Neural progenitor cell (in vitro differentiated cells): ENCODE measurements at regions not wholly inside any gene's neighbourhood (a gene's known extent, or its start where the extent isn't known, plus 50 kb on each side); places are given as distances from the start of the nearest gene placed in this dataset.

Experiments
- DNase-seq: peaks from one replicate; pipeline ENCODE4 v3.0.0-alpha.2; 2016; ENCODE audit warnings: low spot score
- H2AFZ ChIP-seq: fragments of 200-600 bp; sonication (generic); replicated peaks from 2 replicates; pipeline ENCODE4 v1.6.1; 2016; ENCODE audit warnings: antibody characterized with exemption
- H3F3A ChIP-seq: fragments of 200-600 bp; sonication (generic); 2 replicates; pipeline ENCODE4 v1.6.1; 2016; ENCODE audit warnings: antibody characterized with exemption, low read depth
- H3K27ac ChIP-seq: fragments of 200-600 bp; sonication (generic); 2 replicates; pipeline ENCODE4 v1.5.1; 2016; ENCODE audit warnings: mild to moderate bottlenecking
- H3K27me3 ChIP-seq: fragments of 200-600 bp; sonication (generic); 2 replicates; pipeline ENCODE4 v1.6.1; 2016; ENCODE audit warnings: mild to moderate bottlenecking, moderate library complexity
- H3K36me3 ChIP-seq: fragments of 200-600 bp; sonication (generic); 2 replicates; pipeline ENCODE4 v1.5.1; 2016
- H3K4me1 ChIP-seq: fragments of 200-600 bp; sonication (generic); 2 replicates; pipeline ENCODE4 v1.6.1; 2016; ENCODE audit warnings: mixed run types
- H3K4me2 ChIP-seq: fragments of 200-600 bp; sonication (generic); 2 replicates; pipeline ENCODE4 v1.6.1; 2016
- H3K4me3 ChIP-seq: fragments of 200-600 bp; sonication (generic); 2 replicates; pipeline ENCODE4 v1.5.1; 2016
- H3K79me2 ChIP-seq: fragments of 200-600 bp; sonication (generic); 2 replicates; pipeline ENCODE4 v1.6.1; 2016; ENCODE audit warnings: low read depth
- H3K9ac ChIP-seq: fragments of 200-600 bp; sonication (generic); 2 replicates; pipeline ENCODE4 v1.6.1; 2016
- H3K9me3 ChIP-seq: fragments of 200-600 bp; sonication (generic); 2 replicates; pipeline ENCODE4 v1.5.1; 2016; ENCODE audit warnings: low read depth
- H4K20me1 ChIP-seq: fragments of 200-600 bp; sonication (generic); 2 replicates; pipeline ENCODE4 v1.6.1; 2016; ENCODE audit warnings: low read depth
- H3K27ac Mint-ChIP-seq: 3 replicates; pipeline ENCODE4 v1.8.0; 2021; ENCODE audit warnings: mixed read lengths
- H3K27me3 Mint-ChIP-seq: 2 replicates; pipeline ENCODE4 v1.8.0; 2022; ENCODE audit warnings: low read depth, mild to moderate bottlenecking, inconsistent platforms, moderate library complexity, mixed read lengths; ENCODE audit not compliant: insufficient read depth
- H3K36me3 Mint-ChIP-seq: 3 replicates; pipeline ENCODE4 v1.8.0; 2021; ENCODE audit warnings: mixed read lengths
- H3K4me1 Mint-ChIP-seq: 3 replicates; pipeline ENCODE4 v1.8.0; 2021; ENCODE audit warnings: mixed read lengths
- H3K4me3 Mint-ChIP-seq: 3 replicates; pipeline ENCODE4 v1.8.0; 2021; ENCODE audit warnings: mild to moderate bottlenecking, moderate library complexity, mixed read lengths
- H3K9me3 Mint-ChIP-seq: 3 replicates; pipeline ENCODE4 v1.8.0; 2020; ENCODE audit warnings: mixed read lengths
- EZH2 ChIP-seq: fragments of 200-600 bp; sonication (generic); IDR thresholded peaks from 2 replicates; pipeline ENCODE4 v1.6.1; 2017; ENCODE audit warnings: antibody characterized with exemption, mild to moderate bottlenecking, moderate library complexity
- EZH2phosphoT487 ChIP-seq: fragments of 200-600 bp; sonication (generic); IDR thresholded peaks from 2 replicates; pipeline ENCODE4 v1.6.1; 2017; ENCODE audit warnings: antibody characterized with exemption
- TF ChIP-seq, protein P1 (sequence below): fragments of 200-600 bp; sonication (generic); IDR thresholded peaks from 2 replicates; pipeline ENCODE4 v1.5.1; 2017; ENCODE audit warnings: antibody characterized with exemption, mild to moderate bottlenecking

DNA sequence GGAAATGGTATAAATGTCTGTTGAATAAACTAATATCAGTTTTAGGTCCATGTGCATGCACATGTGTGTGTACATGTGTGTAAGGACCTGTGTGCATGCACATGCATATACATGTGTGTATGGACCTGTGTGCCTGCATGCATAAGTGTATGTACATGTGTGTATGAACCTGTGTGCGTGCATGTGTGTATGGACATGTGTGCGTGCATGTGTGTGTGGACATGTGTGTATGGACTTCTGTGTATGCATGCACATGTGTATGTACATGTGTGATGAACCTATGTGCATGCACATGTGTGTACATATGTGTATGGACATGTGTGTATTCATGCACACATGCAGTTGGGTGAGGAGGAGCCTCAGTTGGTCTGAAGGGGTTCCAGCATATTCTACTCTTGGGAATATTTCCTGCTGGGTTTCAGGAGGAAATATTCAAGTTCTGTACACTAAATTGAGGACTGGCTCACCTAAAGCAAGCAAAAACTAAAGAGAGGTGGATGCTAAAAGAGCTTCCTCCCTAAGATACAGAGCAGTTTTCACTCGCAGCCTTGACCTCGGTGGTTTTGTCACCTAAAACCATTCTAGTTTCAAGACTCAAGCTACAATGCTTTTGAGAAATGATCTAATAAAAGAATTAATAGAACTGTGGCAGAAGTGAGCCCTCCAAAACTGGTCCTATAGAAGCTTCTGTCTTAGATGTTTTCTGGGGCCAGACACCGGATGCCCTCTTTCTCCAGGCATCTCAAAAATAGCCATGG, 742.8 kb downstream of the MAFB start:
- H3K27ac ChIP-seq: no peak overlapping the region
- no peaks in the 10 kb centered on the region for H3K27me3 ChIP-seq
- no peaks in the 10 kb centered on the region for H3K36me3 ChIP-seq
- no peak overlapping the region for H3K27ac Mint-ChIP-seq
- no peaks in the 10 kb centered on the region for H3K79me2 ChIP-seq
- H3K9me3 ChIP-seq: no peaks in the 10 kb centered on the region
- no peaks in the 10 kb centered on the region for H3K27me3 Mint-ChIP-seq
- peaks cover 23% of the 10 kb centered on the region for H3K4me1 ChIP-seq
- H3K4me1 Mint-ChIP-seq: peaks cover 7% of the 10 kb centered on the region
- no peak for DNase-seq
- no peak overlapping the region for H3K4me3 Mint-ChIP-seq
- no peaks in the 10 kb centered on the region for H3K9me3 Mint-ChIP-seq
- H3K9ac ChIP-seq: no peak overlapping the region
- H3F3A ChIP-seq: peaks cover 12% of the 10 kb centered on the region
- H4K20me1 ChIP-seq: no peaks in the 10 kb centered on the region
- H3K36me3 Mint-ChIP-seq: no peaks in the 10 kb centered on the region
- H3K4me2 ChIP-seq: no peak overlapping the region
- H2AFZ ChIP-seq: no peak overlapping the region
- no peak overlapping the region for H3K4me3 ChIP-seq
- TF ChIP-seq EZH2 (no peak), EZH2phosphoT487 (no peak)
- TF ChIP-seq, protein P1, sequence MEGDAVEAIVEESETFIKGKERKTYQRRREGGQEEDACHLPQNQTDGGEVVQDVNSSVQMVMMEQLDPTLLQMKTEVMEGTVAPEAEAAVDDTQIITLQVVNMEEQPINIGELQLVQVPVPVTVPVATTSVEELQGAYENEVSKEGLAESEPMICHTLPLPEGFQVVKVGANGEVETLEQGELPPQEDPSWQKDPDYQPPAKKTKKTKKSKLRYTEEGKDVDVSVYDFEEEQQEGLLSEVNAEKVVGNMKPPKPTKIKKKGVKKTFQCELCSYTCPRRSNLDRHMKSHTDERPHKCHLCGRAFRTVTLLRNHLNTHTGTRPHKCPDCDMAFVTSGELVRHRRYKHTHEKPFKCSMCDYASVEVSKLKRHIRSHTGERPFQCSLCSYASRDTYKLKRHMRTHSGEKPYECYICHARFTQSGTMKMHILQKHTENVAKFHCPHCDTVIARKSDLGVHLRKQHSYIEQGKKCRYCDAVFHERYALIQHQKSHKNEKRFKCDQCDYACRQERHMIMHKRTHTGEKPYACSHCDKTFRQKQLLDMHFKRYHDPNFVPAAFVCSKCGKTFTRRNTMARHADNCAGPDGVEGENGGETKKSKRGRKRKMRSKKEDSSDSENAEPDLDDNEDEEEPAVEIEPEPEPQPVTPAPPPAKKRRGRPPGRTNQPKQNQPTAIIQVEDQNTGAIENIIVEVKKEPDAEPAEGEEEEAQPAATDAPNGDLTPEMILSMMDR: no peak

DNA sequence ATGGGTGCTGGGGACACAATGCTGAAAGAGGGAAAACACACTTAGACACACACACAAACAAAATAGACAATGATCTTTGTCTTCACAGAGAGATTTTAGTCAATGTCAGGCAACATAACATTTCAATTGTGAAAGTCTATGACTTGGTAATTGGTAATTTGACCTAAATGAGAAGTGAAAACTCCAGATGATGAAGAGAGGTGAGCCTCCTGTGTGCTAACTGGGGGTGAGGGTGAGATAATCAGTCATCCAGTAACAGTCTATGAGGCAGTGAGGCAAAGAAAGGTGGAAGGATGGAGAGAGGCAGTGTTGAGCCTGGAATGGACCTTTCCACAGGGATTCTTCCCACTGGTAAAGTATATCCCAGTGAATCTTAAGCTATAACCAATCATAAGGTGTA, 744.2 kb downstream of the MAFB start:
- no peak overlapping the region for H2AFZ ChIP-seq
- Mint-ChIP-seq H3K4me1 (peaks cover 7% of the 10 kb centered on the region), H3K27ac (no peak overlapping the region), H3K27me3 (no peaks in the 10 kb centered on the region), H3K9me3 (no peaks in the 10 kb centered on the region), H3K36me3 (no peaks in the 10 kb centered on the region), H3K4me3 (no peak overlapping the region)
- no peaks in the 10 kb centered on the region for H3K36me3 ChIP-seq
- H3K9me3 ChIP-seq: no peaks in the 10 kb centered on the region
- H3K4me2 ChIP-seq: no peak overlapping the region
- no peak for DNase-seq
- H3K4me1 ChIP-seq: peaks cover 23% of the 10 kb centered on the region
- TF ChIP-seq, protein P1: no peak
- TF ChIP-seq EZH2 (no peak), EZH2phosphoT487 (no peak)
- H3K27me3 ChIP-seq: no peaks in the 10 kb centered on the region
- H3K27ac ChIP-seq: no peak overlapping the region
- no peak overlapping the region for H3K9ac ChIP-seq
- no peak overlapping the region for H3K4me3 ChIP-seq
- H4K20me1 ChIP-seq: no peaks in the 10 kb centered on the region
- H3K79me2 ChIP-seq: no peaks in the 10 kb centered on the region
- H3F3A ChIP-seq: peaks cover 12% of the 10 kb centered on the region

DNA sequence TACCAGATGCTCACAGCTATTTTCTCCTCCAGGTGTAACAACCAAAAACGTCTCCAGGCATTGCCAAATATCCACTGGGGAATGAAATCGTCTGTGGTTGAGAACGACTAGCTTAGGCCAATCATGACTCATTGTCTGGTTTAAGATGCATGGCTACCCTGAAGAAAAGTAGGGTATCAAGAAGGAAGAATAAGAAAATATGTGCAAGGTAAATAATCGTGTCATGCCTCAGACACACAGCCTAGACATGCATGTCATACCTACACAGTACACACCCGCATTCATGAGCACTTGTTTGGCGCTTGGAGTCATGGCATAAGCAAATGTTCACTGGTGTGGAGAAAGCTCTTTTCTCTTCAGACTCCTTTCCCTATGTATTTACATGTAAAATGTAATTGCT, 745.7 kb downstream of the MAFB start:
- Mint-ChIP-seq H3K4me1 (peaks cover 5% of the 10 kb centered on the region), H3K36me3 (no peaks in the 10 kb centered on the region), H3K4me3 (no peak overlapping the region), H3K27ac (no peak overlapping the region), H3K27me3 (no peaks in the 10 kb centered on the region), H3K9me3 (no peaks in the 10 kb centered on the region)
- H3K4me1 ChIP-seq: peaks cover 12% of the 10 kb centered on the region
- no peak for DNase-seq
- no peaks in the 10 kb centered on the region for H3K9me3 ChIP-seq
- no peaks in the 10 kb centered on the region for H3K79me2 ChIP-seq
- no peaks in the 10 kb centered on the region for H3K27me3 ChIP-seq
- no peak overlapping the region for H3K4me2 ChIP-seq
- TF ChIP-seq EZH2: no peak
- no peak for TF ChIP-seq EZH2phosphoT487
- H3K27ac ChIP-seq: no peak overlapping the region
- H3F3A ChIP-seq: peaks cover 6% of the 10 kb centered on the region
- H4K20me1 ChIP-seq: no peaks in the 10 kb centered on the region
- no peak overlapping the region for H3K9ac ChIP-seq
- no peak overlapping the region for H3K4me3 ChIP-seq
- no peaks in the 10 kb centered on the region for H3K36me3 ChIP-seq
- H2AFZ ChIP-seq: no peak overlapping the region

DNA sequence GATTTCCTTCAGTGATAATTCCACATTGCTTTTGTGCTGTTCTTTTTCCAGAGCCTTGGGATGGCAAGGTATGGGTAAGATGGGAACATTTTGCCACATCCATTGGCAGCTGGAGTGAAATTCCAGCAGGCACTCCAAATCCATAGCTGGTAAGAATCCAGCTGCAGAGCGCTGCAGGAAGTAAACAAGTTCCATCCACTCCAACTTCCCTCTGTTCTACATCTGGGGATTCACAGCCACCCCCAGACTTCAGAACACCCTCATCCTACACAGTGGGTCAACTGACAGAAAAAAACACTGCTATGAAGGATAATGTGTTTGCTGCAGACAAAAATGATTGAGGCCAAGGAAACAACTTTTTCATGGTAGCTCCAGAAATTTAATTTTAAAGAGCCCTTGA, 747.8 kb downstream of the MAFB start:
- no peak for DNase-seq
- Histone ChIP-seq H3K4me1 (no peaks in the 10 kb centered on the region), H3K9me3 (no peaks in the 10 kb centered on the region), H3K4me3 (no peak overlapping the region), H3K4me2 (no peak overlapping the region), H3K27me3 (no peaks in the 10 kb centered on the region), H3F3A (no peaks in the 10 kb centered on the region), H2AFZ (no peak overlapping the region), H3K9ac (no peak overlapping the region), H3K27ac (no peak overlapping the region), H3K79me2 (no peaks in the 10 kb centered on the region), H4K20me1 (no peaks in the 10 kb centered on the region), H3K36me3 (no peaks in the 10 kb centered on the region)
- Mint-ChIP-seq H3K36me3 (no peaks in the 10 kb centered on the region), H3K27me3 (peaks cover 3% of the 10 kb centered on the region), H3K4me1 (no peaks in the 10 kb centered on the region), H3K9me3 (no peaks in the 10 kb centered on the region), H3K4me3 (no peak overlapping the region), H3K27ac (no peak overlapping the region)
- TF ChIP-seq, protein P1: no peak
- TF ChIP-seq EZH2 (no peak), EZH2phosphoT487 (no peak)
